Colonic mucosa (tissue), 4 donors: ENCODE measurements at regions not wholly inside any gene's neighbourhood (a gene's known extent, or its start where the extent isn't known, plus 50 kb on each side); places are given as distances from the start of the nearest gene placed in this dataset.

Experiments used
- DNase-seq: peaks from one replicate; pipeline ENCODE4 v3.0.0-alpha.2; 2020
- H3K27ac ChIP-seq: fragments of 200-600 bp; one replicate; pipeline ENCODE4 v1.8.0; 2021
- H3K27me3 ChIP-seq: fragments of 200-600 bp; one replicate; pipeline ENCODE4 v1.8.0; 2021
- H3K36me3 ChIP-seq: fragments of 200-600 bp; one replicate; pipeline ENCODE4 v1.8.0; 2021
- H3K4me1 ChIP-seq: fragments of 200-600 bp; one replicate; pipeline ENCODE4 v1.8.0; 2021; ENCODE audit warnings: mild to moderate bottlenecking
- H3K4me3 ChIP-seq: fragments of 200-600 bp; one replicate; pipeline ENCODE4 v1.8.0; 2021
- H3K9ac ChIP-seq, 2 donors: one replicate each; pipeline ENCODE4 v1.7.0; 2013; ENCODE audit warnings: control low read depth in 2 of 2, low read depth in 2 of 2, low read length in 2 of 2
- H3K9me3 ChIP-seq: fragments of 200-600 bp; one replicate; pipeline ENCODE4 v1.8.0; 2021
- intact Hi-C: fragments of 100-400 bp; cut with DNase I; formaldehyde crosslinking; loops from one replicate; pipeline ENCODE4 v1.14.1; 2022
- TF ChIP-seq, protein P1 (sequence below): fragments of 200-600 bp; IDR thresholded peaks from one replicate; pipeline ENCODE4 v1.8.0; 2022; ENCODE audit warnings: antibody characterized with exemption, mild to moderate bottlenecking
- donor health status: healthy.
- donor health status: DM: no; HTN: no; CAD: no.
- donor health status: DM: no; HTN: no; CAD: no.

GRCh38 chr2:181822097-181822496 lies 69.4 kb upstream of the ITPRID2 start:
- no peak overlapping the region for H3K4me3 ChIP-seq
- no peak for DNase-seq
- H3K27ac ChIP-seq, result no peak overlapping the region
- intact Hi-C loops, result no loop called here
- no peaks in the 10 kb centered on the region for H3K4me1 ChIP-seq
- TF ChIP-seq, protein P1, sequence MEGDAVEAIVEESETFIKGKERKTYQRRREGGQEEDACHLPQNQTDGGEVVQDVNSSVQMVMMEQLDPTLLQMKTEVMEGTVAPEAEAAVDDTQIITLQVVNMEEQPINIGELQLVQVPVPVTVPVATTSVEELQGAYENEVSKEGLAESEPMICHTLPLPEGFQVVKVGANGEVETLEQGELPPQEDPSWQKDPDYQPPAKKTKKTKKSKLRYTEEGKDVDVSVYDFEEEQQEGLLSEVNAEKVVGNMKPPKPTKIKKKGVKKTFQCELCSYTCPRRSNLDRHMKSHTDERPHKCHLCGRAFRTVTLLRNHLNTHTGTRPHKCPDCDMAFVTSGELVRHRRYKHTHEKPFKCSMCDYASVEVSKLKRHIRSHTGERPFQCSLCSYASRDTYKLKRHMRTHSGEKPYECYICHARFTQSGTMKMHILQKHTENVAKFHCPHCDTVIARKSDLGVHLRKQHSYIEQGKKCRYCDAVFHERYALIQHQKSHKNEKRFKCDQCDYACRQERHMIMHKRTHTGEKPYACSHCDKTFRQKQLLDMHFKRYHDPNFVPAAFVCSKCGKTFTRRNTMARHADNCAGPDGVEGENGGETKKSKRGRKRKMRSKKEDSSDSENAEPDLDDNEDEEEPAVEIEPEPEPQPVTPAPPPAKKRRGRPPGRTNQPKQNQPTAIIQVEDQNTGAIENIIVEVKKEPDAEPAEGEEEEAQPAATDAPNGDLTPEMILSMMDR, result no peak
- no peaks in the 10 kb centered on the region for H3K36me3 ChIP-seq
- H3K9me3 ChIP-seq, result no peaks in the 10 kb centered on the region
- H3K27me3 ChIP-seq, result no peaks in the 10 kb centered on the region
- H3K9ac ChIP-seq, result no peak overlapping the region

- no peak for DNase-seq
- no peaks in the 10 kb centered on the region for H3K4me1 ChIP-seq
- H3K27me3 ChIP-seq, result no peaks in the 10 kb centered on the region
- TF ChIP-seq, protein P1, result no peak
- H3K9ac ChIP-seq, result no peak overlapping the region
- intact Hi-C loops, result no loop called here
- H3K9me3 ChIP-seq, result no peaks in the 10 kb centered on the region
- H3K4me3 ChIP-seq, result no peak overlapping the region
- no peak overlapping the region for H3K27ac ChIP-seq
- H3K36me3 ChIP-seq, result no peaks in the 10 kb centered on the region
Observed at GRCh38 chr2:181823405-181823804, 68.1 kb upstream of the ITPRID2 start.

- H3K9me3 ChIP-seq, result no peaks in the 10 kb centered on the region
- H3K27ac ChIP-seq, result no peak overlapping the region
- no peak for DNase-seq
- H3K4me3 ChIP-seq, result no peak overlapping the region
- H3K27me3 ChIP-seq, result no peaks in the 10 kb centered on the region
- intact Hi-C loops, result no loop called here
- no peak overlapping the region for H3K9ac ChIP-seq
- no peaks in the 10 kb centered on the region for H3K36me3 ChIP-seq
- TF ChIP-seq, protein P1, result no peak
- no peaks in the 10 kb centered on the region for H3K4me1 ChIP-seq
Observed at GRCh38 chr2:181828122-181828705, 63.3 kb upstream of the ITPRID2 start.

DNA sequence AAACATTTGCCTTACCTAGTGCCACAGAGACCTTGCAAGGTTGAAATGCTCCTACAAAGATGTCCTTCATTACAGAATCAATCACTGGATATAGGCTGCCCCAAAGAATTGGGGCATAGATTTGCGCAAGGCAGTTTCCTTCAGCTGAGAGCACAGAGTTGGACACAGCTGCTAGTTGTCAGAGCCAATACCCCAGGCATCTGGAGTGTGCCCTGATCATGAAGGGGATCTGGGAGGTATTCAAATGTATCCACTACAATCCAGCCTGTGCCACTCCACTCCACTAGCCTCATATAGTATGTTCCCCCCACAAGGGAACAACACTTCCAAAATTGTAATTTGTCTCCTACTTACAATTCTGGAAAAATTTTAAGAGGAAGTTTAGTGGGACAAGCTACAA lies 62.3 kb upstream of the ITPRID2 start:
- Histone ChIP-seq H3K27ac (no peak overlapping the region), H3K4me1 (no peaks in the 10 kb centered on the region), H3K4me3 (no peak overlapping the region), H3K36me3 (no peaks in the 10 kb centered on the region), H3K27me3 (no peaks in the 10 kb centered on the region), H3K9me3 (no peaks in the 10 kb centered on the region), H3K9ac (no peak overlapping the region)
- no peak for DNase-seq
- intact Hi-C loops, result no loop called here
- TF ChIP-seq, protein P1, result no peak

- Histone ChIP-seq H3K9ac (no peak overlapping the region), H3K4me3 (no peak overlapping the region), H3K9me3 (no peaks in the 10 kb centered on the region), H3K27me3 (no peaks in the 10 kb centered on the region), H3K4me1 (no peaks in the 10 kb centered on the region), H3K27ac (no peak overlapping the region), H3K36me3 (no peaks in the 10 kb centered on the region)
- intact Hi-C loops, result no loop called here
- no peak for DNase-seq
- TF ChIP-seq, protein P1, result no peak
Observed at GRCh38 chr2:181832015-181832414, 59.5 kb upstream of the ITPRID2 start.
